ENCODE measurements at regions not wholly inside any gene's neighbourhood (a gene's known extent, or its start where the extent isn't known, plus 50 kb on each side); places are given as distances from the start of the nearest gene placed in this dataset.
"Not testable (repeated sequence)": the region's sequence is repeated elsewhere in the genome, so short reads cannot be mapped to it uniquely, and the experiment has no call there.

- DNase-seq (ENCODE audit: low read depth, low spot score), result no peak
- no peak overlapping the region for H3K27ac ChIP-seq
These were observed 146.8 kb downstream of the TPRA1 start for GRCh38 chr3:127443581-127444375.

GRCh38 chr3:127442506-127442905 is 148.0 kb downstream of the TPRA1 start:
- no peak overlapping the region for H3K27ac ChIP-seq

DNA sequence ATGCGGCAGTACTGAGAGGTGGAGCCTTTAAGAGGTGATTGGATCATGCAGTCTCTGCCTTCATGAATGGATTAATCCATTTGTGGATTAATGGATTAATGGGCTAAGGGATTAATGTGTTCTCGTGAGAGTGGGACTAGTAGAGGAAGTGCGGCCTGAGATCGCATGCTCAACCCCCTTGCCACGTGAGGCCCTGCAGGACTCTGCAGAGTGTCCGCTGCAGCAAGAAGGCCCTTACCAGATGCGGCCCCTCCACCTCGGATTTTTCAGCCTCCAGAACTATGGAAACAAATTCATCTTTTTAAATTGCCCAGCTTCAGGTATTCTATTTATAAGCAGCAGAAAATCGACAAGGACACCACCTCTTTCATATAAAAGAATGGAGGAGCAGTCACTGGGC is 148.8 kb downstream of the TPRA1 start:
- no peak overlapping the region for H3K27ac ChIP-seq
- DNase-seq (ENCODE audit: low read depth, low spot score), result no peak

More at GRCh38 chr3:127442506-127442905, 148.0 kb downstream of the TPRA1 start:
- DNase-seq (ENCODE audit: low read depth, low spot score), result no peak

- H3K27ac ChIP-seq, result no peak overlapping the region
- no peak for DNase-seq (ENCODE audit: low read depth, low spot score)
These were observed 150.1 kb downstream of the TPRA1 start for GRCh38 chr3:127440384-127440783.

GRCh38 chr3:127439621-127440020 is 150.9 kb downstream of the TPRA1 start:
- no peak overlapping the region for H3K27ac ChIP-seq
- no peak for DNase-seq (ENCODE audit: low read depth, low spot score)

GRCh38 chr3:127438951-127439350 is 151.1 kb upstream of the PRR20G start:
- DNase-seq (ENCODE audit: low read depth, low spot score), result no peak

GRCh38 chr3:127438371-127438770 is 150.5 kb upstream of the PRR20G start:
- no peak overlapping the region for H3K27ac ChIP-seq
- DNase-seq (ENCODE audit: low read depth, low spot score), result no peak

More at GRCh38 chr3:127438951-127439350, 151.1 kb upstream of the PRR20G start:
- H3K27ac ChIP-seq, result no peak overlapping the region

GRCh38 chr3:127435299-127435698 is 147.5 kb upstream of the PRR20G start:
- not testable (repeated sequence) for DNase-seq (ENCODE audit: low read depth, low spot score); H3K27ac ChIP-seq

DNA sequence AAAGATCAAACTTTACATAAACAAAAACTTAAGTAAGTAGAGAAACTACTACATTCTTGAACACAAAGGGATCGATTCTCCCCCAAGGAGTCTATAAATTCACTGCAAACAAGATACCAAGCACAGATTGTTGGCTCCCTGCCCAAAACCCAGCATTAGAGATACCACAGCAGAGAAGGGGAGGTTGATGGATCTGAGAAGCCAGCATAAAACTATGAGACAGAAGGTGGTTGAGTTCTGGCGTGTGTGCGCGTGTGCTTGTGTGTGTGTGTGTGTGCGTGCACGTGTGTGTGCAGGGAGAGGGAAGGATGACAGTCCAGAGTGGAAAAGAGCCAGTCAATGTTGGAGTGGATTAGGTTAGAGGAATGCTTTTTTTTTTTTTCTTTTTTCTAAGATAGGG is 143.2 kb upstream of the PRR20G start:
- no peak for DNase-seq (ENCODE audit: low read depth, low spot score)
- H3K27ac ChIP-seq, result no peak overlapping the region

DNA sequence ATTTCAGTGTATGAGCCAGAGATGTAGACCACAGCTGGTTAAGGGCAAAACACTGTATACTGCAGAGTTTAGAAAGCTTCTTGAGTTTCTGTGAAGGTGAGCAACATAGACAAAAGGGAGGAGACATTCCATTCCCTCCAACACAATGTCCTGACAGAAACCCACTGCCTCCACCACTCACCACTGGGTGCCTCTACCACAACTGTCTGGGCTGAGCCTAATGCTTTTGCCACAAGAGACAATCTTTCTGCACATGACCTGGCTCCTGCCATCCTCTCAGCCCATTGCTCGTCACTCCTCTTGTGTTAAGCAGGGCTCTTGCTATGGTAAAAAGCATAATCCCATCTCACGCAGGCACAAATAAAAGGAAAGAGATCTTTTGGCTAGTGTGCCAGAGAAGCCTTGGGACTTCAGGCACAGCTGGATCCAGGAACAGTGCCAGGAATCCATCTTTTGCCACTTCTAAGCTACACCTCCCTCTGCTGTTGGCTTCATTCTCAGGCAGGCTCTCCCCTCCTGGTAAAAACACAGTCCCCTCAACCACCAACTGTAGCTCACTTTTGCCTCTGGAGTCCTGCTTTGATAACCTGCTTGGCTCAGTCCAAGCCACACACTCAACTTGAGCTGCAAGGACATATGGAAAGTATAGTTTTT is 140.6 kb upstream of the PRR20G start:
- no peak for DNase-seq (ENCODE audit: low read depth, low spot score)

GRCh38 chr3:127427666-127428065 is 139.8 kb upstream of the PRR20G start:
- H3K27ac ChIP-seq, result no peak overlapping the region
- DNase-seq (ENCODE audit: low read depth, low spot score), result no peak

More for the DNA sequence above, 140.6 kb upstream of the PRR20G start:
- no peak overlapping the region for H3K27ac ChIP-seq

DNA sequence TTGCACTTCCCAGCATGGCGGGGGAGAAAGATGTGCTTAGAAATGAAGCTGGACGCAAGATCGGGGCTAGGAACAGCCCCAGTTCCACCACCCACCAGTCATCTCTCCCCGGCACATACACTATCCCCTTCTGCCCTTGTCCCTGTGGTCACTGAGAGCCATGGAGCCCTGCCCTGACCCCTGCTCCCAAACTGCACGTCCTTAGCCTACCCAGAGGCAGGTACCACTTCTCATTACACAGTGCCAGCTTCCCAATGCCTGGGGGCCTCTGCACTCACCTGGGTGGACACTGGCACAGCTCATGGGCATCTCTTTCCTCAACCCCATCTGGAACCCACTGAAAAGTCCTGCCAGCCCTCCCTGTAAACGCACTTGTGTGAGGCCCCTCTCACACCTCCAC is 139.3 kb upstream of the PRR20G start:
- DNase-seq (ENCODE audit: low read depth, low spot score), result no peak
- H3K27ac ChIP-seq, result no peak overlapping the region

DNA sequence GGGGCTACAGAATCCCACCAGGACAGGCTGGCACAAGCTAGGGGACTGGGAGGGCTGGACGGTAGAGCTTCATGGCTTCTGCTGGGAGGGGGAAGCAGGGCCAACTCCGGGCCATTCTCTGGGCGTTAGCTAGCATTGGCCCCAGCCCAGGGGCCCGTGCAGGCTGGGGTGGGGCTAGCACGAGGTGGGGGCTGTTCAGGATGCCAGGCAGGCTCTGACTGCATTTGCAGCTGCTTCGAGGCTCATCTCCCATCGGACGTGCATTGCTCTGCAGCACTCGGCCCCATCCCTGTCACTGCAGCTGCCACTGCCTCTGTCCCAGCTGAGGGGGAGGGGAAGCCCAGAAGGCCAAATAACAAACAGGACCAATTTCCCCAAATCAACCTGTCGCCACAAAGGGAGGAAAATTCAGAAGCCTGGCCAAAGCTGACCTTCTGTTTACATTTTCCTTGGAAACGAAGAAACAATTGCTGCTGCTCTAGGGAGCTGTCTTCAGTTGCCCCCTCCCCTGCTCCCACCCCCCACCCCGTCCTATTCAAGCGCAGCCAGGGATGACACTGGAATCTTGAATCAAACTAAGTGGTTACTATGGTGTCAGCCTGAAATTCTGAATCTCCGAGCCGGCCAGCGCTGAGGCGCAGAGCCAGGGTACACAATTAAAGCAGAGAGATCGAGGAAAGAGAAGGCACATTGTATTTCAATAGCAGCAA is 138.8 kb upstream of the PRR20G start:
- H3K27ac ChIP-seq, result no peak overlapping the region
- DNase-seq (ENCODE audit: low read depth, low spot score), result no peak

GRCh38 chr3:127425505-127426443 is 137.9 kb upstream of the PRR20G start:
- no peak overlapping the region for H3K27ac ChIP-seq
- DNase-seq (ENCODE audit: low read depth, low spot score), result no peak

DNA sequence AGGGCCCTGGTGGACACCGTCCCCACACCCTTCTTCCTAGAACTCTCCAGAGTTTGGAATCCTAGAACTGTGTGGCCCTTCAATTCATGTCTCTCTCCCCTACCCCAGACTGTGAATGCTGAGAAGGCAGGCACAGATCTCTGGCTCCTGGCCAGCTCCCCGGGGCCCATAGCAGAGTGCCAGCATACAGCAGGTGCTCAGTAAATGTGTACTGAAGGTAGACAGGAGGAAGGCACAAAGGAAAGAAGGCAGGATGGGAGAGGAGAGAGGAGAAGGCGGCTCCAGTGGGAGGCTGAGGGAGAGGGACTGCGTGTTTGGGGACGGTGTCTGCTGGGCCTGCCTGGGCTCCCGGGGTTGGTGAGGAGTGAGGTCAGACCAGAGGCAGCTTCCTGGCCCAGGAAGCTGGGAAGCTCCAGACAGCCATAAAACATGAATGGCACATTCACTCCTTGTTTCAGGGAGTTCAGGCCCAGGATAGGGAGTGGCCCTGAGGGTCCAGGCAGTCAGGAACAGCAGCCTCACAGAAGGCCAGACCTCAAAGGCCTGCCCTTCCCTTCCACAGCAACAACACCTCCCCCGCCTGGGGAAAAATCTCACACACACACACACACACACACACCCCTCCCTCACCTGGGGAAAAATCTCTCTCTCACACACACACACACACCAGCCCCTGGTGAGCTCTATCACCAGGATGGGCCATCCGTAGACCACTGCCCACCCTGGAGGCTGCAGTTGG is 137.1 kb upstream of the PRR20G start:
- H3K27ac ChIP-seq, result no peak overlapping the region
- DNase-seq (ENCODE audit: low read depth, low spot score), result no peak

GRCh38 chr3:127423856-127424765 is 136.3 kb upstream of the PRR20G start:
- no peak for DNase-seq (ENCODE audit: low read depth, low spot score)
- H3K27ac ChIP-seq, result no peak overlapping the region

- DNase-seq (ENCODE audit: low read depth, low spot score), result no peak
- H3K27ac ChIP-seq, result no peak overlapping the region
These were observed 135.0 kb upstream of the PRR20G start for GRCh38 chr3:127422663-127423375.
